Astrocyte (in vitro differentiated cells and primary cell): ENCODE measurements at regions not wholly inside any gene's neighbourhood (a gene's known extent, or its start where the extent isn't known, plus 50 kb on each side); places are given as distances from the start of the nearest gene placed in this dataset.

Experiments
- DNase-seq: peaks from one replicate; pipeline ENCODE4 v3.0.0-alpha.2; 2010; ENCODE audit warnings: low read depth
- FAIRE-seq: peaks from 2 replicates; lab custom pipeline; 2011; peaks lifted over from hg19 to GRCh38; lab: Jason Lieb, UNC
- H2AFZ ChIP-seq: 2 replicates; pipeline ENCODE4 v1.6.0; 2012; ENCODE audit warnings: low read depth, low read length, inconsistent platforms
- H3K27ac ChIP-seq: 2 replicates; pipeline ENCODE4 v1.5.1; 2011; ENCODE audit warnings: low read depth, low read length, inconsistent platforms
- H3K27me3 ChIP-seq: 2 replicates; pipeline ENCODE4 v1.6.0; 2011; ENCODE audit warnings: low read length, inconsistent platforms; ENCODE audit not compliant: insufficient read depth
- H3K36me3 ChIP-seq: 2 replicates; pipeline ENCODE4 v1.5.1; 2011; ENCODE audit warnings: low read length, inconsistent platforms; ENCODE audit not compliant: insufficient read depth
- H3K4me1 ChIP-seq: 2 replicates; pipeline ENCODE4 v1.5.1; 2011; ENCODE audit warnings: low read length, inconsistent platforms; ENCODE audit not compliant: insufficient read depth
- H3K4me2 ChIP-seq: 2 replicates; pipeline ENCODE4 v1.6.0; 2012; ENCODE audit warnings: low read length, inconsistent platforms
- H3K4me3 ChIP-seq: 2 replicates; pipeline ENCODE4 v1.5.1; 2011; ENCODE audit warnings: low read depth, mild to moderate bottlenecking, low read length, inconsistent platforms; ENCODE audit not compliant: insufficient read depth
- H3K79me2 ChIP-seq: 2 replicates; pipeline ENCODE4 v1.6.0; 2012; ENCODE audit warnings: mild to moderate bottlenecking, low read length, inconsistent platforms; ENCODE audit not compliant: insufficient read depth
- H3K9ac ChIP-seq: 2 replicates; pipeline ENCODE4 v1.6.0; 2012; ENCODE audit warnings: mild to moderate bottlenecking, low read length, inconsistent platforms
- H3K9me3 ChIP-seq: 2 replicates; pipeline ENCODE4 v1.5.1; 2012; ENCODE audit warnings: low read depth, mild to moderate bottlenecking, low read length, inconsistent platforms; ENCODE audit not compliant: insufficient read depth
- H4K20me1 ChIP-seq: 2 replicates; pipeline ENCODE4 v1.6.0; 2012; ENCODE audit warnings: low read length, inconsistent platforms; ENCODE audit not compliant: insufficient read depth
- H3K27ac Mint-ChIP-seq: one replicate; pipeline ENCODE4 v1.8.0; 2021; ENCODE audit warnings: mild to moderate bottlenecking, mixed read lengths; ENCODE audit not compliant: unreplicated experiment
- H3K27me3 Mint-ChIP-seq: one replicate; pipeline ENCODE4 v1.8.0; 2021; ENCODE audit warnings: low read depth, mixed read lengths; ENCODE audit not compliant: unreplicated experiment
- H3K36me3 Mint-ChIP-seq: one replicate; pipeline ENCODE4 v1.8.0; 2021; ENCODE audit warnings: low read depth, mixed read lengths; ENCODE audit not compliant: unreplicated experiment
- H3K4me1 Mint-ChIP-seq: one replicate; pipeline ENCODE4 v1.8.0; 2021; ENCODE audit warnings: low read depth, mixed read lengths; ENCODE audit not compliant: unreplicated experiment
- H3K4me3 Mint-ChIP-seq: one replicate; pipeline ENCODE4 v1.8.0; 2021; ENCODE audit warnings: mild to moderate bottlenecking, moderate library complexity, mixed read lengths; ENCODE audit not compliant: unreplicated experiment
- H3K9me3 Mint-ChIP-seq: one replicate; pipeline ENCODE4 v1.8.0; 2021; ENCODE audit warnings: mild to moderate bottlenecking, mixed read lengths; ENCODE audit not compliant: unreplicated experiment
- CTCF ChIP-seq: IDR thresholded peaks from 2 replicates; pipeline ENCODE4 v1.5.1; 2011; ENCODE audit warnings: low read depth, mild to moderate bottlenecking, inconsistent platforms, low read length, moderate library complexity; ENCODE audit not compliant: insufficient read depth
- EZH2 ChIP-seq: IDR thresholded peaks from 2 replicates; pipeline ENCODE4 v1.6.1; 2012; ENCODE audit warnings: mild to moderate bottlenecking, low read length, inconsistent platforms; ENCODE audit not compliant: insufficient read depth

DNA sequence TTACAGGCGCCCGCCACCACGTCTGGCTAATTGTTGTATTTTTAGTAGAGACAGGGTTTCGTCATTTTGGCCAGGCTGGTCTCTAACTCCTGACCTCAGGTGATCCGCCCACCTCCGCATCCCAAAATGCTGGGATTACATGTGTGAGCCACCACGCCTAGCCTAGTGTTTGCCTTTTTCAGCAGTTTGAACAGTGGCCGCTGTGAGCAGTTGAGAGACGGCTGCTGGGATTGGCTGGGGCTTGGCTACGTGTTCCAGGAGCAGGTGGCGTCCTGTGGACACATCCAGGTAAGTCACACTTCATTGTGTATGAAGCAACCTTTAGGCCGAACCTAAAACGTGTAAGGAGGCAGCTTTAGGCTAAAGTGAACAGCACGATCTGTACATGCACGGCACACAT lies 231.8 kb upstream of the PITRM1 start:
- H3K4me2 ChIP-seq: no peak overlapping the region
- TF ChIP-seq CTCF (no peak), EZH2 (no peak)
- FAIRE-seq (no peak), DNase-seq (no peak)
- no peaks in the 10 kb centered on the region for H3K79me2 ChIP-seq
- H3K4me3 Mint-ChIP-seq: no peak overlapping the region
- H3K27ac ChIP-seq: no peak overlapping the region
- H3K9ac ChIP-seq: no peak overlapping the region
- H3K36me3 Mint-ChIP-seq: no peaks in the 10 kb centered on the region
- no peaks in the 10 kb centered on the region for H3K9me3 ChIP-seq
- no peaks in the 10 kb centered on the region for H3K27me3 Mint-ChIP-seq
- H3K36me3 ChIP-seq: no peaks in the 10 kb centered on the region
- H3K9me3 Mint-ChIP-seq: peaks cover 2% of the 10 kb centered on the region
- no peak overlapping the region for H2AFZ ChIP-seq
- no peak overlapping the region for H3K27ac Mint-ChIP-seq
- H4K20me1 ChIP-seq: no peaks in the 10 kb centered on the region
- no peak overlapping the region for H3K4me3 ChIP-seq
- H3K27me3 ChIP-seq: peaks cover 3% of the 10 kb centered on the region
- peaks cover 19% of the 10 kb centered on the region for H3K4me1 ChIP-seq
- H3K4me1 Mint-ChIP-seq: peaks cover 11% of the 10 kb centered on the region

DNA sequence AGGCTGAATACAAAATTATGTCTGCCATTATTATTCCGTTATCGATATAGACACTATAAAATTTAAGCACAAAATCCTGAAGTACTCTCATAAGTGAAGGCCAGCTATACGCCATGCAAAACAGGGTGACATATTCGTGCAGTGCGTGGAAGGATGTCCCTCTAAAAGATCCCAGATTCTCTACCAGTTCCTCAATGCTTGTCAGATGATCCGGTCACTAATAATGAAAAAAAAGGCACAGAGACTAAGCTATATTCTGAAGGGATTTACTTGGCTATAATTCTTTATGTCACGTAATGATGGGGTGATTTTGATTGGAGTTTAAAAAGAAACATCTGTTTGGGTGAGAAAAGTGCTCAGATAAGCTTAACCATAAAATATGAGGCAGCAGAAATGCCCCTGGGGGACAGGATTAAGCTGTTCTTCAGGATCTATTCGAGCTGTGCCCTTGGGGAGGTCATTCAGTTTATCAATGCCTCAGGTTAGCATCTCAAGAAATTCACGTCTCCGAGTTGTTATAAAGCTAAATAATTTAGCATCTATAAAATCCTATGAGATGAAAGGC lies 229.7 kb upstream of the PITRM1 start:
- FAIRE-seq: no peak
- no peak overlapping the region for H3K4me3 Mint-ChIP-seq

More for the DNA sequence above, 229.7 kb upstream of the PITRM1 start:
- H3K36me3 ChIP-seq: no peaks in the 10 kb centered on the region
- H3K27ac ChIP-seq: no peak overlapping the region
- no peak overlapping the region for H3K9ac ChIP-seq
- H3K4me3 ChIP-seq: no peak overlapping the region
- no peaks in the 10 kb centered on the region for H3K9me3 Mint-ChIP-seq
- H3K27ac Mint-ChIP-seq: no peak overlapping the region
- H4K20me1 ChIP-seq: no peaks in the 10 kb centered on the region
- H3K4me2 ChIP-seq: no peak overlapping the region
- H3K36me3 Mint-ChIP-seq: no peaks in the 10 kb centered on the region
- peaks cover 15% of the 10 kb centered on the region for H3K4me1 Mint-ChIP-seq
- H3K4me1 ChIP-seq: peaks cover 19% of the 10 kb centered on the region
- H3K79me2 ChIP-seq: no peaks in the 10 kb centered on the region
- peaks cover 3% of the 10 kb centered on the region for H3K27me3 ChIP-seq
- no peaks in the 10 kb centered on the region for H3K9me3 ChIP-seq
- TF ChIP-seq CTCF (no peak), EZH2 (no peak)
- no peak overlapping the region for H2AFZ ChIP-seq
- peaks cover 1% of the 10 kb centered on the region for H3K27me3 Mint-ChIP-seq
- no peak for DNase-seq
